LNCAP (cell line): ENCODE measurements at regions not wholly inside any gene's neighbourhood (a gene's known extent, or its start where the extent isn't known, plus 50 kb on each side); places are given as distances from the start of the nearest gene placed in this dataset.

Experiments used
- TF ChIP-seq, protein P1 (sequence below): fragments of 450-650 bp; IDR thresholded peaks from 2 replicates; pipeline ENCODE4 v1.5.1; 2017; ENCODE audit warnings: mild to moderate bottlenecking

DNA sequence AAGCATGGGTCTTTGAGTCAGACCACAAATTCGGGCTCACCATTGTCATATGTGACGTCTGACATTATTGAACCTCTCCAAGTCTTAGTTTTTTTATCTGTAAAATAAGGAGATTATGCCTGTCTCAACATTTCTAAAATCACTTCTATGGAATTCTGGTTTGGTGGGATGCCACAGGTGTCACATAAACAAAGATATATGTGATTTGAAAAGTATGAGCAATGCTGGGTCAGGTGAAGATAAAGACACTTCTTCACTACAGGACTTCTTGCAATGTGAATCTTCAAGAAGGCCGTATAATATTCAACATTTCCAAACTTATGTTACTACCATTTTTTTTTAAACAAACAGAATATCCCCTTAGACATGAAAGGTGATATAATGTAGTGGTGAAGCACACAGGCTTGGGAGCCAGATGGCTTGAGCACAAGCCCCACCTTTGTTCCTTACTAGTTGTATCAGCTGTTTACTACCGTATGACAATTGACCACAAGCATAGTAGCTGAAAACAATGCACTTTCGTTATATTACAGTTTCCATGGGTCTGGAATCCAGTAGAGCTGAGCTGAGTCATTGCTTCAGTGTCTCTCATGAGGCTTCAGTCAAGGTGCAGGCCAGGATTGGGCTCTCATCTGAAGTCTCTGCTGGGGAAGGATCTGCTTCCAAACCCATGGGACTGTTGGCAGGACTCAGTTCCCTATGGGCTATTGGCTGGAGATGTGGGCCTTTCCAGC lies 87.7 kb downstream of the UTP18 start:
- TF ChIP-seq, protein P1, sequence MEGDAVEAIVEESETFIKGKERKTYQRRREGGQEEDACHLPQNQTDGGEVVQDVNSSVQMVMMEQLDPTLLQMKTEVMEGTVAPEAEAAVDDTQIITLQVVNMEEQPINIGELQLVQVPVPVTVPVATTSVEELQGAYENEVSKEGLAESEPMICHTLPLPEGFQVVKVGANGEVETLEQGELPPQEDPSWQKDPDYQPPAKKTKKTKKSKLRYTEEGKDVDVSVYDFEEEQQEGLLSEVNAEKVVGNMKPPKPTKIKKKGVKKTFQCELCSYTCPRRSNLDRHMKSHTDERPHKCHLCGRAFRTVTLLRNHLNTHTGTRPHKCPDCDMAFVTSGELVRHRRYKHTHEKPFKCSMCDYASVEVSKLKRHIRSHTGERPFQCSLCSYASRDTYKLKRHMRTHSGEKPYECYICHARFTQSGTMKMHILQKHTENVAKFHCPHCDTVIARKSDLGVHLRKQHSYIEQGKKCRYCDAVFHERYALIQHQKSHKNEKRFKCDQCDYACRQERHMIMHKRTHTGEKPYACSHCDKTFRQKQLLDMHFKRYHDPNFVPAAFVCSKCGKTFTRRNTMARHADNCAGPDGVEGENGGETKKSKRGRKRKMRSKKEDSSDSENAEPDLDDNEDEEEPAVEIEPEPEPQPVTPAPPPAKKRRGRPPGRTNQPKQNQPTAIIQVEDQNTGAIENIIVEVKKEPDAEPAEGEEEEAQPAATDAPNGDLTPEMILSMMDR = no peak

DNA sequence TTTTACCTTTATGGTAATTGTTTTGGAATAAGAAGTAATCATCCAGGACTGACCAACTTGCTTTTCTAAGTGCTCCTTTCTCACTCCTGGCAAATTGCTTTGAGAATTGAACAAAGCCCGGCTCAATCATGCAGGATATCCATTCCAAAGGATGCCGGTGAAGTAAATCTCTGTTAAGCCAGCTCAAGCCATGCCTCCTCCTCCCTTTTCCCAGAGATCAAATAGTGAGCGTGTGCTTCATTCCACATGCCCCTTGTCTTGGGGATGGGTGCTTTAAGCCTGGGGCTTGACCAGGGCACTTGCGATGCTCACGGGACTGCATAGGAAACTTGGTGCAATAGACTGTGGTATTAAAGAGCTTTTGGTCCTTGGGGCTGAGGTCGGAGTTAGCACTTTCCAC lies 90.7 kb downstream of the UTP18 start:
- TF ChIP-seq, protein P1 = no peak

DNA sequence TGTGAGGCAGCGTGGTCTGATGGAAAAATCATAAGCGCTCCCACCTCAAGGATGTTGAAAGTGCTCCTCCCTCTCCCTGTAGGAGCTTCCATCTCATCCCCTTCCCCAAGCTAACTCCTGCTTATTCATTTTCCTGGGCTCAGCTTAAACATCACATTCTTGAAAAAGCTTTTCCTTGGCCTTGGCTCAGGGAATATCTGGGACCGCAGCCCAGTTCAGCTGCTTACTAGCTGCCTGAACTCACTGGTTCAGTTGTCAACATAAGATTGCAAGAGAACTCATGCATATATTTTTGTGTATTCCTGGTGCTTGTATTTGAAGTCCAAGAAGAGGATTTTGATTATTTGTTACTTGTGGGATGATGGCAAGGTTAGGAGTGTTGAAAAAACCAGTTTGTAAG lies 91.5 kb downstream of the UTP18 start:
- TF ChIP-seq, protein P1 = no peak

DNA sequence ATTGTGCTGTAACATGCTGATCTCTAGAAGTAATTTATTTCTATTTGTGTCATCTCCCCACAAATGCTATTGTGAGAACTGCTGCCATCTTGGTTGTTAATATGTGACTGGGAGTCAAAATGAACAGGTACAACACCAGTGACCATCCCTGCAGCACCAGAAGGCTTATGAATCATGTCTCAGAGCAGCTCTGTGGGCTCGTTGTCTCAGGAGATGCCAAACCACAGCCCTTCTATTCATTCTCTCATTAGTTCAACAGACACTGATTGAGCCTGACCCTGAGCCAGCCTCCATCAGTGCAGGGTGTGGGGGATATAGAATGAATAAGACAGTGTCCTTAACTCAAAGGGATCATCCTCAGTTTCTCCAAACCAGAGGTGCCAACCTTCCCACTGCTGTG lies 92.5 kb downstream of the UTP18 start:
- TF ChIP-seq, protein P1 = no peak

DNA sequence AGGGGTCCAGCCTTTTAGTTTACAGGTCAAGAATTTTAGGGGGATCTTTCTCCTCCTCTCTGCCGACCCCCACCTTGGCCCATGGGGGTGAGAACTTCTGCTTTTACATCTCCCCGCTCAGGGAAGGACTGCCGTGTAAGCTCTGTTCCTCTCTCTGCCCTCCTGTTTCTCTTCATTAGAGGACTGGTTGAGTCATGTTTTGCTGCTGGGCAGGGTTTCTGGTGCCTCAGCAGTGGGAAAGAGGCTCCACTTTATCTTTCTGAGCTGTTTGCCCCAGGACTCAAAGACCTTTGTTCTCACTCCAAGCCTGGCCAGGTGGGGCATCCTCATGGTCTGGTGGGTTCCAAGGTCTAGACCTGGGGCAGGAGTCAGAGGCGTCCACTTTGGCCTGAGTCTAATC lies 93.0 kb downstream of the UTP18 start:
- TF ChIP-seq, protein P1 = no peak

DNA sequence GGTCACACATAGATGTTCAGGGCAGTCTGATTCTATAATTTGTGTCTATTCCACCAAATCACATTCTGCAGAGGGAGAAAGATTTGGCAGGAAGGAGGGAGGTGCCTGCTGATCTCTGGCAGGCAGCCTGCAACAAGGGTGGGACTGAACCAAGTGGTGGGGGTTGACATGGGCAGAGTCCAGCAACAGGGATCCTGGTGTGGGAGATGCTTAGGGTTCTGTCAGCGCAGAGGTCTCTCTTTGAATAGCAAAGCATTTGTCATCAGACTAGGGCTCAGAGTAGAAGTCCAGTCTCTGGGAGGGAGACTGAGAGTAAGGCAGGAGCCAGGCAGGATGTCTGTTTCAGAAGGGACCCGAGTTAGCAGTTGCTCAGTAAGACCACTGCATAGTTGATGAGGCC lies 94.6 kb downstream of the UTP18 start:
- TF ChIP-seq, protein P1 = no peak

DNA sequence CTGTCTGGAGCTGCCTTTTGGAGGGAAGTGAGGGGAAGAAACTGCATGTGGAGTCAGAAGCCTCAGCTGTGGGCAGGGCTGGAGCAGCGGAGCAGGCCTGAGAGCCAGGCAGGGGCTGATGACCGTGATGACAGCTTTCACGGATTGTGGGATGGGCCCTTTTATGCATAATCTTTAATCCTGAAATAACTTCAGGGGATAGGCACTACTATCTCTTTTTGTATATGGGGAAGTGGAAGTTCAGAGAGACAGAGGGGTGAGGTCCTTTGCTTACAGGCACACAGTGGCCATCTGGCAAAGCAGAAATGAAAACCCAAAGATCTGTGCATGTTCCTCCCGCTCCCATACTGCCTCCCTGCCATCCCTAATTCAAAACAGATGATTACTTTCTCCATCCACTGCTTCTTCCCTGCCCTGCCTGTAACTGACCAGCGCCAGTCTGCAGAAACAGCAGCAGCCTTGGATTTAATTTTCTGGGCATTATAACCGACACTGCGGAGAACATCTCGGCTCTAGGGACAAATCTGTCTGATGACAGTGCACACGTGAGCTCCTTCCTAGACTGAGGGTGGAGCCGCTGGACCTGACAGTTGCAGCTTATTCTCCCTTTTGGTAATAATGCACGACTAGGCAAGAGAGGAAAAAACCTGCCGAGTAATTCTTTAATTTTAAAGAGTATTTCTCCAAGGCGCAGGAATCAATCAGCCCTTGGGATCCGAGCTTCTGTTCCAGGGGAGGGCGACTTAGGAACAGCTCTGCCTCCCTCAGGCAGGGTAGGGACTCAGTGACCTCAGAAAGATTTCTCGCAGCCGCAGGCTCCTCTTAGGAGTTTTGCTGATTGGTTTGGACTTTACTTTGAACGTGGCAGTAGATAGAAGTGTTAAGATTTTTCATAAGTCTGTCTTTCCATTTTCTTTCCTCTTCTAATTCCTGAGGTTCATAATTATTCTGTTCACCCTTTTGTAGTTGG lies 95.4 kb downstream of the UTP18 start:
- TF ChIP-seq, protein P1 = no peak
